ENCODE measurements at regions not wholly inside any gene's neighbourhood (a gene's known extent, or its start where the extent isn't known, plus 50 kb on each side); places are given as distances from the start of the nearest gene placed in this dataset.

DNA sequence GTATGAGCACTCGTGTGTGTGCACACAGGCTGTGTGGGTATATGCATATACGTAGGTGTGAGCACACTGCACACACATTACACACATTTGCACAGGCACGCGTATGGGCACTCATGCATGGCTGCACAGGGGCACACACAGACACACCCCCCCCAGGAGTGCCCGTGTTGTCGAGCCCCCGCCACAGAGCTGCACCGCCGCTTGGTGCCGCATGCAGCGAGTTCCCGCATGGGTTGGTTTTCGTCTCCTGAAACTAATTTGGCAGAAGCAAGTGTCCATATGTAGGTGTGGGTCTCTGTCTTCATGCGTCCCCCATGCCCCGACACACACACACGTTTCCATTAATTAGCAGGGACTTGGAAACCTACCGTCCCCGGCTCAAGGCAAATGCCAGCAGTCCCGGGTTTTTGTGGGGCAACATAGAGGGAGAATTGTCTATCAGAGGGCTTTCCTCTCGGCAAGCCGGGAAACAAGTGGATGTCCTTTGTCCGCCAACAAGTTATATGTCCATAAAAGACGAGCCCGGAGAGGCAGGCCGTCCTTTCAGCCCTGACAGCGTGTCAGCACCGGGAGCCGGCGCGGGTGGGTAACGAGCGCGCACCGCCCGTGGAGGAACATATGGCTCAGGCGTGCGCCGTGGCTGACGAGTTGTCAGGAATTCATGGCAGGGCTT lies 1291.7 kb downstream of the BRD1 start:
- no peak for DNase-seq (ENCODE audit: low read depth)
- TF ChIP-seq, protein P1, sequence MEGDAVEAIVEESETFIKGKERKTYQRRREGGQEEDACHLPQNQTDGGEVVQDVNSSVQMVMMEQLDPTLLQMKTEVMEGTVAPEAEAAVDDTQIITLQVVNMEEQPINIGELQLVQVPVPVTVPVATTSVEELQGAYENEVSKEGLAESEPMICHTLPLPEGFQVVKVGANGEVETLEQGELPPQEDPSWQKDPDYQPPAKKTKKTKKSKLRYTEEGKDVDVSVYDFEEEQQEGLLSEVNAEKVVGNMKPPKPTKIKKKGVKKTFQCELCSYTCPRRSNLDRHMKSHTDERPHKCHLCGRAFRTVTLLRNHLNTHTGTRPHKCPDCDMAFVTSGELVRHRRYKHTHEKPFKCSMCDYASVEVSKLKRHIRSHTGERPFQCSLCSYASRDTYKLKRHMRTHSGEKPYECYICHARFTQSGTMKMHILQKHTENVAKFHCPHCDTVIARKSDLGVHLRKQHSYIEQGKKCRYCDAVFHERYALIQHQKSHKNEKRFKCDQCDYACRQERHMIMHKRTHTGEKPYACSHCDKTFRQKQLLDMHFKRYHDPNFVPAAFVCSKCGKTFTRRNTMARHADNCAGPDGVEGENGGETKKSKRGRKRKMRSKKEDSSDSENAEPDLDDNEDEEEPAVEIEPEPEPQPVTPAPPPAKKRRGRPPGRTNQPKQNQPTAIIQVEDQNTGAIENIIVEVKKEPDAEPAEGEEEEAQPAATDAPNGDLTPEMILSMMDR (IDR thresholded peaks at IDR 0.05; ENCODE audit: control insufficient read depth, insufficient read depth, low read depth, low read length, missing control alignments), result no peak
- no peak overlapping the region for H3K4me3 ChIP-seq (ENCODE audit: control insufficient read depth, low read depth, low read length)

GRCh38 chr22:48534395-48534958 lies 1293.2 kb downstream of the BRD1 start:
- no peak for DNase-seq (ENCODE audit: low read depth)
- TF ChIP-seq, protein P1 (IDR thresholded peaks at IDR 0.05; ENCODE audit: control insufficient read depth, insufficient read depth, low read depth, low read length, missing control alignments), result no peak

GRCh38 chr22:48532986-48533385 lies 1294.7 kb downstream of the BRD1 start:
- TF ChIP-seq, protein P1 (IDR thresholded peaks at IDR 0.05; ENCODE audit: control insufficient read depth, insufficient read depth, low read depth, low read length, missing control alignments), result no peak
- DNase-seq (ENCODE audit: low read depth), result no peak
- H3K4me3 ChIP-seq (ENCODE audit: control insufficient read depth, low read depth, low read length), result no peak overlapping the region

More at GRCh38 chr22:48534395-48534958, 1293.2 kb downstream of the BRD1 start:
- no peak overlapping the region for H3K4me3 ChIP-seq (ENCODE audit: control insufficient read depth, low read depth, low read length)

DNA sequence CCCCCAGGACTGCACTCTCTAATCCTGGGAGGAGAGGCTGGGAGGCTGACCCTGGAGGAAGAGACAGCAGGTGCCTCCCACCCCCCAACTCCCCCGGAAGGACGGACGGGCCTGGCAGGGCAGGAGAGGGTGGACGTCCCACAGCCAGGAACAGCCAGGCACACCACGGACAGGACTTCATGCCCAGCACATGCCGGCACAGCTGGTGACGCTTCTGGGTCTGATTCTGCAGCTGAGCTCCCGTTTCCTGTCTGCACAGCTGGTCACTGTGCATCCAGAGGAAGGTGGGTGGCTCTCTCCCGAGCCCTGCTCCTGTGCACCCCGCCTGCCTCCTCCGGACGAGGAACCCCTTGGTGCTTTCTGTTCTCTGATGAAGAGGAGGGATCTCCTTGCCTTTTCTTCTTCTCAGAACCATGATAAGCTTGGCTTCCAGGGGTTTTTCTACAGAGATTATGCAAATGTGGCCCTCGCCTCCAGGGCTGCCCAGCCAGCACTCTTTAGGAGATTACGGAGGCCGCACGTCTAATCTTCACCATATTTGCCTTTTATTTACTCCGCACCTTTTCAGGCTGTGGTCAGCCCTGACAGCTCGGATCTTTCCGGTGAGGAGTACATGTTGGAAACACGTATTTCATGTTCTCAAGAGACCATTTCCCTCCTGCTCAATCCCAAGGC lies 1295.8 kb downstream of the BRD1 start:
- no peak for DNase-seq (ENCODE audit: low read depth)
- H3K4me3 ChIP-seq (ENCODE audit: control insufficient read depth, low read depth, low read length), result no peak overlapping the region
- TF ChIP-seq, protein P1 (IDR thresholded peaks at IDR 0.05; ENCODE audit: control insufficient read depth, insufficient read depth, low read depth, low read length, missing control alignments), result no peak

DNA sequence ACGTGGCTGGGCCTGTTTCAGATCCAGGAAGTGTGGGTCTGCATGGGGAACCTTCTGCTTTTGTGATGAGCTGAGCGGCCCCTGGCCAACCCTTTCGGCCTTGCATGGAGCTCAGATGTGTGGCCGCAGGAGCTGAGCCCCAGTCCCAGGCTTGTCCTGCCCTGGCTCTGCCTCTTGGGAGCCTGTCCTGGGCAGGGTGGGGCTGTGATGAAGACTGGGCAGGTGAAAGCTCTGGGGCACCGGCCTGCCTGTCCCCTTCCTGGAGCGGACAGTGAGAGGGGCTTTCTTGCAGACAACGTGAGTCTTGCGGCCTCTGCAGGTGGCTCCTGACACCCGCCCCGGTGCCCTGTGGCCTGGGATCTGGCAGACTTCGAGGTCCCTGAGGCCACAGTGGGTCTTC lies 1296.6 kb downstream of the BRD1 start:
- TF ChIP-seq, protein P1 (IDR thresholded peaks at IDR 0.05; ENCODE audit: control insufficient read depth, insufficient read depth, low read depth, low read length, missing control alignments), result no peak
- DNase-seq (ENCODE audit: low read depth), result no peak
- no peak overlapping the region for H3K4me3 ChIP-seq (ENCODE audit: control insufficient read depth, low read depth, low read length)

GRCh38 chr22:48530666-48531065 lies 1297.0 kb downstream of the BRD1 start:
- TF ChIP-seq, protein P1 (IDR thresholded peaks at IDR 0.05; ENCODE audit: control insufficient read depth, insufficient read depth, low read depth, low read length, missing control alignments), result no peak
- no peak overlapping the region for H3K4me3 ChIP-seq (ENCODE audit: control insufficient read depth, low read depth, low read length)
- no peak for DNase-seq (ENCODE audit: low read depth)

Data from AG09309 (cell line).